LHCN-M2 (cell line): ENCODE measurements at regions not wholly inside any gene's neighbourhood (a gene's known extent, or its start where the extent isn't known, plus 50 kb on each side); places are given as distances from the start of the nearest gene placed in this dataset.
"Not testable (repeated sequence)": the region's sequence is repeated elsewhere in the genome, so short reads cannot be mapped to it uniquely, and the experiment has no call there.

Experiments used
- DNase-seq: peaks from one replicate; pipeline ENCODE4 v3.0.0-alpha.2; 2012; ENCODE audit warnings: low read depth

DNA sequence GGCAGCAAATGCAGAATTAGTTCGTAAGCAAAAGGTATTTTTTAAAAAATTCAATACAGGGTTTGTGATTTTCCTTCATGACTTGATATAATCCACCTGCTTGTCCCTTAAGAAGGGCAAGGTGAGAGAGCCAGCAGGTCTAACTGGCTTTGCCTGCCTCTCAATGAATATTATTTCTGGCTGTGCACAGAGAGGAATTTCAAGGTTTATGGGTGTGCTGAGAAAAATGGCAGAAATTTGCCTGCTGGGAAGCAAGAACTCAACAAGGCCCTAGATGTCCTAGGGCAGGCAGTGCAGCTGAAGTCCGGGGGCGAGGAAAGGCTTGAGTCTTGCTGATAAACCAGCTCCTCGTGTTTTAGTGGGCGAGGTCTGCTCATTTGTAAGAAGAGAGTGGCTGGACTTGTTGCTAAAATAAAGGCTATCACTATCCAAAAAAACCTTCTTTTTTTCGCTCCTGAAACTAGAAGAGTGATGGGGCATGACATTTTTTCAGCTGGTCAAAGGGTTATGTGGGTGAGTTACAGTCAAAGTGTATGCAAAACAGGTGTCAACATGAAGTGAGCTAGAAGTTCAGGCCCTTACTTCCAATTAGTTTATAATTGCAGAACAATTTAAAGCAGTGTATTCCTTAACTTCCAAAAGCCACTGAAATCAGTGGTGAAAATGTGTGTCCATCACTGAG, 385.8 kb upstream of the KLF6 start:
- DNase-seq = no peak

DNA sequence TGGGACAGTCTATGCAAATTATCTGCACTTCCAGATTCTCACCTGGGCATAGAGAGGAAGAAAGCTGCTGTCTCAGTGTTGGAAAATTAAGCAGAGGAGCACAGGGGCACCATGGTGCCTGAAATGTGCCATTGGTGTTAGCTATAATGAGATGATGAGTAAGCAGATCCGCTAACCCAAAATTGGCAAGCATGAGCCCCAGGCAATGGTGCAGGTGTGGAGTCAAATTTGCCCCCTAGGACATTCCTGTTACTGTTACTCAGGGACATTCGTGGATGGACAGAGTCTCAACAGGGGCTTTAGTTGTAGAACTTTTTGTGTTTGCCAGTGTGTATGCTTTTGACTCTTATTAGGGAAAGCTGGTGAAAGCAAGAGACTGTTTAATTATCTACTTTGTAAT, 385.2 kb upstream of the KLF6 start:
- no peak for DNase-seq

DNA sequence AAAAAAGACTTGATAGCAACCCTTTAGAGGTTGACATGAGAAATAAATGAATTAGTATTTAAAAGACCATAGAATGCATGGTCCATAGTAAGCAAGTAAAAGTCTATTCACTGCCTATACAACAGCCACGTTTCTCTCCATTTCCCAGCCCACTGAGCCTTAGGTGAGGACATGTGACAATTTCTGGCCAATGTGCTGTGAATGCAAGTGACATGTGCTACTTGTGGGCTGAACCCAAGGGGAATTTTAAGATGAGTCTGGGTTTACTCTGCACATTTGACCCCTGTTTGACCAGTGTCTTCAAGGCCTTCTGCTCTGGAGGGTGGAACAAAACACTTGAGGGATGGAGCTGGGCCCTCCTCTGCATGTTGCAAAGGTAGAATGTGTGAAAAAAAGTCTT, 384.4 kb upstream of the KLF6 start:
- no peak for DNase-seq

DNA sequence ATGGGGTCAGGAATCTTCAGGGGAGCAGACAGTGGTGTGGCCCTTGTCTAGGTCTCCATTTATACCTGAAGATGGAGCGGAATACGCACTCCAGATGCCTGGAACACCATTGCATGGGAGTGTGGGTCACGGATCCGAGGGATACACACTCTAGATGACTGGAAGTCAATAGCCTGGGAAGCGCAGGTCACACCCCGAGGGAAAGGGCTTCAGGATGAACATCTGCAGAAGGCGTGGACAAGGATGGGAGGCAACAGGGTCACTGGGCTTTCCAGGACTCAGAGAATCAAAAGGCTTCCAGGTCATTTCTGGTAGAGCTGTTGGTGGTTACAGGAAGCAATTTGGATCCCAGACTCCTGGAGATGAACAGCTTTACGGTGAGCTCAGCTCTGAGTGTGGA, 382.2 kb upstream of the KLF6 start:
- DNase-seq = no peak

DNA sequence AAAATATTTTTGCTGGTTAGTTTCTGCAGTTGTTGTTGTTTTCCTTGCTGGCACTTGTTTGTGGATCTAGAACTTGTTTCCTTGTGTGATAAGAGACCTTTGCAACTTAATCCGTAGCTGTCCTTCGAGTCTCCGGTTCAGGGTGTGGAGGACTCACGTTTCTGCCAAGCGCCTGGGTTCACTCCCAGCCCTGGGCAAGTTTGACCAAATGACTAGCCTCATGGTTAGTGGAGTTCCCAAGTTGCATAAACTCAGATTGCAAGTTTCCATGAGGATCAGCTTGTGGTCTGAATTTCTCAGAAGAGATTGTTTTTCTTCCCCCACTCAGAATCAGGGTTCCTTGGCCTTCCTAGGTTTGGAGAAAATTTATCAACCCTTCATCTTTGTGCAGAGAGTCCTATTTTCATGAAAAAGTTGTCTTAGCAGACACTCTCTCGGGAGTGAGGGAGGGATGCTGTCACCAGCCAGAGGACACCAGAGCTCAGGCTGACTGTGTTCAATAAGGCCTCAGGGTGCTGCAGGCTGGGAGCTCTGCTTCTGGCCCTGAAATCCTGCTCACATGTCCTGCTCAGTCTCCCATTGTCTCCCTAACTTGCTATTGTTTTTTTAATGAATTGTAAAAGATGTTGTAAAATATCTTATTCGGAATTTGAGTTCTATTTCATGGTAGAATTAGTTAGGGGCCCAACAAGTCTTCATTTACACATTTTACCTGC, 377.7 kb upstream of the KLF6 start:
- no peak for DNase-seq

DNA sequence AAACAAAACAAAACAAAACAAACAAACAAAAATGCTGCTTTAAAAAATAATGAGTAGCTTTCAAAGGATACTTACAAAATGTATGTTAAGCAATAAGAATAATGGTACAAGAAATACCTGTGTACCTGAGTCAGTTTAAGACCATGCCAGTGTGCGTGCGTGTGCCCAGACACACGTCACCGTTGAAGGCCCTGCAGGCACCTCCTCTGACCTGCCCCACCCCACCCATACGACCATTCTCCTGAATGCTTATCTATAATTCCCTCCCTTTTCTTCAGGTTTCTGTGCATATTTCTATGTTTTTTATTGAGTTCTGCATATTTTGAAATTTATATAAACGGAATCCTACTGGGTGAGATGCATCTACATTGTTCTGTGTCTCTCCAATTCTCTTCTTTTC, 374.2 kb upstream of the KLF6 start:
- no peak for DNase-seq

DNA sequence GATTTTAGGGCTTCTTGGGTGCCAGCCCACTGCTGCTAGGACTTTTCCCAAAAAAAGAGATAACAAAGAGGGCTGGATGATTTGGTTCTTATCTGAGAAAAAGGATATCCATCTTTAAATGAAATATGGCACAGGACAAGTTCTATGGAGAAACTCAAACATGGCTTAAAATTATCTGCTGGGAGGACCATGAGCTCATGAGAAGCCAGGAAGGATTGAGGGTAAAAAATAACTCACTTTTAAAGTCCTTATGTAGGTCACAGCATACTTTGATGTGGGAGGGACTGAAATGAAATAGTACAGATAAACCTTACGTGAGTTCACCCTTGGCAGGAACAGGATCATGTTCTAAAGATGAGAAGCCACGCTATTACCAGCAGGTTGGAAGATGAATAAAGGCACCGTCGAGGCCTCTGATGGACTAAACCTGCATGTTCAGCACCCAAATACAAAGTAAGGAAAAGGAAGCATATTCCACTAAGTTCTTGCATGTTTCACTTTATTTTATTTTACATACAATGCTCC, 369.2 kb upstream of the KLF6 start:
- no peak for DNase-seq

DNA sequence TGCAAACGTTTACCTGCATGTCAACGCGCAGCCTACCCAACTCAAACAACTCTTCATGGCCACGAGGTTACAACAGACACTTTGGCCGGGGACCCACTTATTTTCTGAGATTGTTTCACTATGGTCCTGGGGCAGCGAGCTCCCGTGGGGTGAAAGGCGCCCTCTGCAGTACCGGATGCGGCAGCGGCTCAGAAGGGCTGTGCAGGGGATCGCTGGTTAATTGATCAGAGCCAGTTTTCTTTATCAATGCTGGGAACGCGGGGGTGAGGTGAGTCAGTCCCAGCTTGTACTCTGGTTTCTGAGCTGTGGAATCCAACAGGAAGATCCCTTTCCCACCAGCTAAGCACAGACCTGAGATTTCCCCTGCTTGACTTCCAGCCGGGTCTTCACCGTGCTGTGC, 366.5 kb upstream of the KLF6 start:
- DNase-seq = no peak

DNA sequence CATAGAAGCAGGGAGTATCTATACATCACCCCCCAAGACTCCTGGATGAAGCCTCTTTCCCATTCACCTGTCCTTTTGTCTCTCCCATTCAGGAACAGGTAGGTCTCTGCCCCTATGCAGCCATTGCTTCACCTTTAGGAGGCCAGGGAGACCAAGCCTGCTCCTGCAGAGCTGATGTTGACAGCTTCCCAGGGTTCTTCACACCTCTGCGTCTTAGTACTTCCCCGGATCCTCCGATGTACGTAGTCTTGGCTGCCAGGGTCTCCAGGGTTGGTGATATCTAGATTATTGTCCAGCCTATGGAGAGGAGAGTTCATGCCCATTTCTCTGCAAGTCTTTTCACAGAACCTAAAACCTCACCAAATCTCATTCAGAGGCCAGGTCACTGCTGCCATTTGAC, 365.7 kb upstream of the KLF6 start:
- DNase-seq = no peak

DNA sequence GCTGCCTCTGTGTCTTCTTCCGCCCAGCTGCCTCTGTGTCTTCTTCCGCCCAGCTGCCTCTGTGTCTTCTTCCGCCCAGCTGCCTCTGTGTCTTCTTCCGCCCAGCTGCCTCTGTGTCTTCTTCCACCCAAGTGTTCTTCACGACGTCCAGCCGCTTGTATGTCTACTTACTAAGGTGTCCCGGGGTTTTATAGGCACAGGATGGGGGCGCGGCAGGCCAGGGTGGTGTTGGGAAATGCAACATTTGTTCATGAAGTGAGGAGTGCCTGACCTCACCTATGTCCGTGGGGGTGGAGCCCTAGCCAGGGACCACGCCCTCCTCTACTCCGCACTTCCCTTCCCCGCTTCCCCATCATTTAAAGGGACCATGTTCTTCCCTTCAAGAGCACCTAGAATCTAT, 364.5 kb upstream of the KLF6 start:
- not testable (repeated sequence) for DNase-seq

DNA sequence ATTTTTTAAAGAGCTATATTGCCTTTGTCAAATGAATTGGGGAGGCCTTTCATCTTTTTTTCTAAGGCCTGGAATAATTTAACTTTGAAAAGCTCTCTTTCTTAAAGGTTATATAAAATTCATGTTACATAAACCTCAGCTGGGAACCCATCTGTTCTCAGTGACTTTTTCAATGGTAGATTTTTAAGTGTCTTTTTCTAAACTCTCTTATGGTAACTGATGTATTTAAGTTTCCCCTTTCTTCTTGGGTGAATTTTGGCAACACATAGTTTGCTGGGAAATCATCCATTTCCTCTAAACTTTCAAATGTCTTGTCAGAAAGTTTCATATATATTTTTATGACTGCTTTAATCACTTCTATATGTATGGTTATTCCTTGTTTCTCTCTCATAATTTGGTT, 362.2 kb upstream of the KLF6 start:
- no peak for DNase-seq

DNA sequence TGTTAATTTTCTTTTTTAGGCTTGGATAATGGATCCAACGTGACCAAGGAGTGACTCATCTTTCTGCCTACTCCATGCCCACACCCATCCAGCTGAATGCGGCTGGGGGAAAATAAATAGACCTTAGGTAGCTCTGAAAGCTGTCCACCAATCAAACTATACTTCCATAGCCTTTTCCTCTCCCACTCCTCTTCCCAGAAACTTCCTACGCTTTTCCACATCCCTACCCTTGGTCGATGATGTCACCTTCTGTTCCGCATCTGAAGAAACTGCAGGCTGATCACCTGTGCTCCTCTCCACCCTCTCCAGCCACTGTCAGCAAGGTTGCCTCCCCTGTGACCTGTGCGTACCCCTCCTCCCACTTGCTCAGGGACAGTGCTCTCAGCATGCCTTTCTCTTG, 359.8 kb upstream of the KLF6 start:
- DNase-seq = peak; percentile 34

DNA sequence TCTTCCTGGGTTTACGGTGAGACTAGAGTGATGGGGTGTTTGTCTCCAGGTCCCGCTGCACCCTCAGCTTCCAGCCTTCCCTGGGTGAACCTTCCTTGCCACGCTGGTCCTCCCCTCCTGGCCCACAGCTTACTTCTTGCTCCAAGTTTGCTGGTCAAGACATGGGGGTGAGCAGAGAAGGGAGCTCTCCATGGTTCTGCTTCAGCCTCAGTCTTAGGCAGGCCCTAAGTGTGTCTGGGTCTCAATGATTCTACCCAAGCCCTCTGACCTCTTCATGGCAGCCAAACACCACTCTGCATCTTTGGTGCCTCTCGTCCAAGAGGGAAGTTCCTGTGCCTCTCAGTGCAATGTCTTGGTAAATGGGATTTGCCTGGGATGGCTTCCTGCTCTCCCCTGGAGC, 356.5 kb upstream of the KLF6 start:
- peak; percentile 18 for DNase-seq

DNA sequence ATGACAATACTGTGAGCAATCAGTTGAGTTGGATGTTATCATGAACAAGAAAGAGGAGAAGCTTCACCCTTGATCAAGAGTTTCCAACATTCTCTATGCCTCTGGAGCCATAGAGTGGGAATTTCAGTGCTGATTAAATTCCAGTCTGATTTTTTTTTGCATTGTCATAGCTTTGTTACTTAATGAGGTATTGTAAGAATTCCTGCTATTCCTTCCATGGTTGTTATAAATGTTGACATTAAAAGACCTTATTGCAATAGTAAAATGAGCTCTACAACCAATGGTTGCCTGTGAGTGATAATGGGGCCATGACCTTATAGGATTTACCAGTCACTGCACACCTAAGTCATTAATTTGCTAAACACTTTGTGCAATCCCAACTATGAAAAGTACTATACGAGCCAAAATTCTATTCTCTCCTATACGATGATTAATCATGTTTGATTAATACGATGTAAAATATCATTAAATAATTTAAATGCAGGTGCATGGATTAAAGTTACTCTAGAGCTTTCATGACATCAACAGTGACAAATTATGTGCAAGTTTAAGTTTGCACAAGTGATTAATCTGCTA, 353.2 kb upstream of the KLF6 start:
- no peak for DNase-seq

DNA sequence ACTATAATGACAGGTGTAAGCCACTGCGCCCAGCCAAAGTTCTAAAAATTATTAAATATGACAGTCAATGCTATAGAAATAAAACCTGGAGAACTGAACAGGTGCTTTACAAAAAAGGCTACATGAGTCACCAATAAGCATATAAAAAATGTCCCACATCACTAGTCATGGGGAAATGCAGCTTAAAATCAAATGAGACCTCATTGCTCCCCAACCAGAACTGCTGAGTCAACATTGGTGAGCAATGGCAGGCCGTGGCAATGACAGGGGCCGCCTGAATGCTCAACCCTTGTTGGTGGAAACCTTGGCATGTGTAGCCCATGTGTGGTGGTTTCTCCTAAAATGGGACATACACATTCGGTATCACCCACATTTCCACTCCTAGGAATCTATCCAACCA, 352.3 kb upstream of the KLF6 start:
- peak; percentile 19 for DNase-seq

DNA sequence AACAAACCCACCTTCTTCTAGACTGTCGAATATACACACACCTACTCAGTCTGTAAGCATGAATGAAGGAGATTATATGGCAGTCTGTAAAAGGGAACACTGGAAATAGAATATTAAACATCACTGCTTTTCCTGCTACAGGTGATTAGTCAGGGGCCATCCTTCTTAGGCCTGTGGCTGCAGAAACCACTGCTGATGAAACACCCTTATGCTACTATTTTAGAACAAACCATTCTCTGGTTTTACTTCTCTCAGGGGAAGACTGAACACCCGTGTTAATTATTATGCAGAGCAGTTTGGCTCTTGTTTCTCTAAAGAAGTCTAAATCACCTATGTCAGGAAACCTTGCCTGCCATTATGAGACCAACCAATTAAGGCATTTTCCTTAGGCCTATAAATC, 351.1 kb upstream of the KLF6 start:
- no peak for DNase-seq

DNA sequence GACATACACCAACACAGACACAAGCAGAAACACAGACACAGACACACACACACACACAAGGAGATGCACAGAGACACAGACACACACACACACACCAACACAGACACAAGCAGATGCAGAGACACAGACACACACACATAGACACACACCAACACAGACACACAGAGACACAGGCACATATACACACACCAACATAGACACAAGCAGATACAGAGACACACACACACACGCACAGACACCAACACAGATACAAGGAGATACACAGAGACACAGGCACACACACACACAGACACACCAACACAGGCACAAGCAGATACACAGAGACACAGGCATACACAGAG, 347.2 kb upstream of the KLF6 start:
- no peak for DNase-seq

DNA sequence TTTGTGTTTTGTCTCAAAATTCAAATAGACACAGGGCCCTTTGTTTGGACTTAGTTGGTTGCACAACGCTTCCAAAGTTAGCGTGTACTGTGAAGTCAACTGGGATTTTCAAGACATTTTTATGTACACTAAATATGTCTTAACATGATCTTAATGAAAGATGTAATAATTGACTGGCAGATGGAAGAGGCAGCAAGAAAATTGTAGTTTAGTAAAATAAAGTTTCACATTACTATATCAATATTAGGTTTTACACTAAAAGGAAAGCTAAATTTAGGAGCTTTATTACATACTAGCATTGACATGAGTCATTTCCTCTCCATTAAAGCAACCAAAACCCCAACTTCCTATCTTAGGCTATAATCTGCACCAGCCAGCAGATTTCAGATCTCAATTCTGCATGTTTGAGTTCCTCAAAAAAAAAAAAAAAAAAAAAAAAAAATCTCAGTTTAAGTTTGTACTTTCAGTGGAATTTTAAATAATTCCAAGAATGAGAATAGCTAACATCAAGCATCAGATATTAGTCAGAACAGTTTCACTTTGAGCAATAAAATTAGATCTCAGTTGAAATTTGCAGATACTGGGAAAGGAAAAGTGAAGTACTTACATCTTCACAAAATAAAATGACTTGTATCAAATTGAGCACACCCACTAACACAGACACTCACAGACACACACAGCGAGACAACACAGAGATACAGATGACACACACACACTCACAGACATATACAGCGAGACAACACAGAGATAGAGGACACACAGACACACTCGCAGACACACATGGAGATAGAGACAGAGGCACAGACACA, 346.6 kb upstream of the KLF6 start:
- peak; percentile 92 for DNase-seq

DNA sequence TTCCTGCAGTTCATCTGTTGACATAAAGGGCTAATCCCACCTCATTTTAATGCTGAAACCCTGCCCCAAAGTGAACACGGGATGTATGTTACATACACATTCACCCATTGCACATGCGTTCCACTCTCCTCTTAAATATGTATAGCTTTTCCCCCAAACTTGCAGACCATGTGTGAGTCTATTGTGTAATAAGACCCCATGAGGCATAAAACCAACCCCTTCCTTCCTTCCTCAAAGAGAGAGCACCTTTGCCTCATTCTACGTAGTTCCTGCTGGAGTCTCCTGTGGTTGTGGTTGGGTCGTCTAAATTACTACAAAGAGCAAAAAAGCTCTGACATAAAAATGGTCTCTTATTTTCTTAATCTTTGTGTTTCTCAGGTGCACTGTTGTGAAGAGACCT, 345.7 kb upstream of the KLF6 start:
- no peak for DNase-seq

DNA sequence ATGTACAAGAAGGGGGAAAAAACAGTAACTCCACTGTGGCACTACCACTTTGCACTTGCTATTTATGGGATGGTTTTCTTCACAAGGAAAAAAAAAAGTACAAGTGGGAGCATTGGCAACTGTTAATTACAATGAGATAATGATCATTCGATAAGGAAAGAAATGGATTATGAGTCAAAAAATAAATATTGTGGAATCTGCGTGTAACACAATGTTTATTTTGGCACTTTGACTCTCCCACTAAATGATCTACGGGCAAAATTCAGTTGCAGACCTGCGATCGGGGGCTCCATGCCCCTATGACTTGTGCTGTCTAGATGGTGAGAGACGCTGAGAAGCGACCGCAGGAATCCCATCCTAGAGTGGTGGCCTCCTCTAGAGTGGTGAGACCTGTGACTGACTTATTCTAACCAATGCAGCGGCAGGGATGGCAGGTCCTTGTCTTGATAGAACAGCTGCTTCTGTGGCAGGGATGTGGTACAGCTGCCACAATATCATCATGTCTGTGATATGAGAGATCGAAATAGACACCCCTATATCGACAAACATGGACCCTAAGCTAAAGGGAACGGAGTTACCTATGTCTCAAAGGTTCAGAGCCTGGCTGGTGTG, 345.0 kb upstream of the KLF6 start:
- DNase-seq = no peak

DNA sequence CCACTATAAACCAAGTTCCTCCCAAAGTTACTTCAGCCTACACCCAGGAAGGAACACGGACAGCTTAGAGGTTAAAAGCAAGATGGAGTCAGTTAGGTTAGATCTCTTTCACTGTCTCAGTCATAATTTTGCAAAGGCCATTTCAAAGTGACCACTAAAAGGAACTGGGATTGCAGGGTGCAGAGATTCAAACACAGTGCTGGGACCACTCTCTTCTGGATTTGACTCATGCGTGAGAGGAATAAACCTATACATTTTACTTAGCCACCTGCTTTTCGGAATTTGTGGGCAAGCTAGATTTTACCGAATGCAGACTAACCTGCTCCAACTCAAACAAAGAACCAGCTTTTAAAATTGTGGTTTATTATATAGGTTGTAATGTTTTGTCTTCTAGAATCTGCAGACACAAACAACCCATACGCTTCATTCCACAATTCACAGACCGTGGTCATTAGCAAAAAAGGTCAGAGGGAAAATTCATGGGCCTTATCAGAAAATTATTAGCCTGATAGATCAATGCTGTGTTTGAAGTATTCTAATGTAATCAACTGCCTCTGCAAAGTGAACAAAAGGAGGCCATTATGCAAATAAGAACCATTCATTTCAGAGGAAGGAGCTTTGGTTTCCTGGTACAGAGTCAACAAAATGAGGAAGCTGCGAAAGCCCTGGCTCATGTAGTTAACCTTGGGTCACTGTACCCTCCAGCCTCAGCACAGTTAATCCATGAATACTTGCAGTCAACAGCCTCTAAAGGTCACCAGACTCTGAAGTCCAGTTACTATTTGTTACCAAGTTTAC, 342.7 kb upstream of the KLF6 start:
- DNase-seq = no peak
